Panc1 (cell line): ENCODE measurements at regions not wholly inside any gene's neighbourhood (a gene's known extent, or its start where the extent isn't known, plus 50 kb on each side); places are given as distances from the start of the nearest gene placed in this dataset.

Source experiments
- ATAC-seq: fragments of 200-7000 bp; cut with Tn5 transposase; 2 replicates; pipeline ENCODE4 v1.9.1; 2020; ENCODE audit warnings: mild to moderate bottlenecking, moderate library complexity
- BruUV-seq: library from RNA; stranded (reverse); fragments of 400-500 nt; replicated peaks from 2 replicates; lab custom pipeline; 2021; lab: Mats Ljungman, UMichigan
- CTCF ChIA-PET: fragments of 300-600 bp; sonication (Branson Sonifier 250); formaldehyde crosslinking; loops from one replicate; lab custom pipeline; 2022; ENCODE audit warnings: antibody characterized with exemption; lab: Charles Lee
- POLR2A ChIA-PET: fragments of 300-600 bp; sonication (Branson Sonifier 250); formaldehyde crosslinking; loops from one replicate; lab custom pipeline; 2022; ENCODE audit warnings: antibody characterized with exemption; lab: Charles Lee
- DNase-seq: peaks from one replicate; pipeline ENCODE4 v3.0.0-alpha.2; 2010; ENCODE audit warnings: low read depth, low spot score
- H3K27ac ChIP-seq: 2 replicates; pipeline ENCODE4 v1.5.1; 2011; ENCODE audit warnings: mild to moderate bottlenecking, low read length, inconsistent platforms
- H3K27me3 ChIP-seq: fragments of 200-500 bp; sonication (Bioruptor generic); 2 replicates; pipeline ENCODE4 v1.6.0; 2014; ENCODE audit warnings: low read length, inconsistent platforms; ENCODE audit not compliant: control insufficient read depth, insufficient read depth
- H3K36me3 ChIP-seq: fragments of 200-500 bp; sonication (Bioruptor generic); 2 replicates; pipeline ENCODE4 v1.5.1; 2014; ENCODE audit warnings: inconsistent platforms, mild to moderate bottlenecking, low read length, moderate library complexity; ENCODE audit not compliant: control insufficient read depth, insufficient read depth
- H3K4me1 ChIP-seq: 2 replicates; pipeline ENCODE4 v1.5.1; 2011; ENCODE audit warnings: inconsistent platforms, mild to moderate bottlenecking, low read length, moderate library complexity; ENCODE audit not compliant: control insufficient read depth, insufficient read depth
- H3K4me3 ChIP-seq, 2 experiments: 2 replicates each; pipeline ENCODE4 v1.5.1; 2011 to 2012; ENCODE audit warnings: low read depth in 2 of 2, low read length in 2 of 2, mild to moderate bottlenecking in 2 of 2, inconsistent platforms in 1 of 2, moderate library complexity in 1 of 2
- H3K9me3 ChIP-seq: fragments of 200-500 bp; sonication (Bioruptor generic); 2 replicates; pipeline ENCODE4 v1.5.1; 2014; ENCODE audit warnings: low read depth, mild to moderate bottlenecking, inconsistent platforms, low read length, moderate library complexity; ENCODE audit not compliant: control insufficient read depth, insufficient read depth
- POLR2AphosphoS5 ChIP-seq: IDR thresholded peaks from 2 replicates; pipeline ENCODE4 v1.6.1; 2012; ENCODE audit warnings: mild to moderate bottlenecking, low read depth, low read length, moderate library complexity
- SIN3A ChIP-seq: IDR thresholded peaks from 2 replicates; pipeline ENCODE4 v1.6.1; 2012; ENCODE audit warnings: low read depth, mild to moderate bottlenecking, low read length, moderate library complexity, borderline replicate concordance; ENCODE audit not compliant: insufficient read depth
- TCF7L2 ChIP-seq: IDR thresholded peaks from 2 replicates; pipeline ENCODE4 v1.6.1; 2011; ENCODE audit warnings: mild to moderate bottlenecking, low read depth, low read length, inconsistent platforms
- in situ Hi-C: cut with HindIII; loops from 2 replicates; pipeline ENCODE4 v1.10.0; 2016; ENCODE audit warnings: low sequenced_read_pairs, low pct_unique_long_range_greater_than_20kb
- intact Hi-C: fragments of 100-400 bp; cut with micrococcal nuclease; formaldehyde crosslinking; loops from one replicate; pipeline ENCODE4 v1.10.0; 2022; ENCODE audit not compliant: unreplicated experiment
- TF ChIP-seq, protein P1 (sequence below), 2 experiments: IDR thresholded peaks; 2 replicates each; pipeline ENCODE4 v1.6.1; 2011 to 2012; ENCODE audit warnings: low read depth in 2 of 2, control low read depth in 1 of 2, low read length in 1 of 2, mild to moderate bottlenecking in 1 of 2, moderate library complexity in 1 of 2; ENCODE audit not compliant: insufficient read depth in 1 of 2
- TF ChIP-seq, protein P2 (sequence below): fragments of 450-650 bp; IDR thresholded peaks from 2 replicates; pipeline ENCODE4 v1.5.1; 2017; ENCODE audit warnings: mild to moderate bottlenecking

DNA sequence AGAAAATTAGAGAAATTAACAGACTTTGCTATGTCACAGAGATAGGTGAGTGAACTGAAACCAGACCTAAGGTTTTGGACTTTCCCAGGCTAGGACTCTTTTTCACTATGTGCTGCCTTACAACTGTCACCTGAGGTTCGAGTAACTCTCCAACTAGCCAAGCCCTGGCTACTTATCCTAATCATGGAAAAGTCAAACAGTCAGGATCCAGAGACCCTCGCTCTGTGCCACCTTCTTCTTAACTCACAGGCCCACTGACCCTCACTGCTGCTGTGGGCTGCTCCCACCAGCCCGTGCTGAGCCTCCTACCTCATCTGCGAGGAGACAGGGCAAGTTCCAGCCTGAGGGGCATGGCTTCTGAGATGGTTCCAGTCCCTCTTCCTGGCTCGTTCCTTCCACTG is 211.4 kb upstream of the KLF14 start:
- ChIA-PET CTCF (interaction anchor here (0.7 to 1.6 kb wide), 2 partner anchors 14 to 501 kb away, joined by 4 to 7 read pairs; no protein-coding TSS in a partner anchor), POLR2A (interaction anchor here (0.6 to 1.8 kb wide), 5 partner anchors 11 to 34 kb away, joined by 3 to 7 read pairs (median 4); no protein-coding TSS in a partner anchor)
- intact Hi-C loops (no loop called here), in situ Hi-C loops (no loop called here)
- Histone ChIP-seq H3K9me3 (no peaks in the 10 kb centered on the region), H3K27ac (peak overlapping the region; percentile 99), H3K36me3 (peaks cover 9% of the 10 kb centered on the region), H3K4me3 (peak overlapping the region in 1 of 2 experiments; percentile 25; a peak in 2 of 4 replicates), H3K4me1 (peaks cover 70% of the 10 kb centered on the region), H3K27me3 (no peaks in the 10 kb centered on the region)
- TF ChIP-seq POLR2AphosphoS5 (no peak), TCF7L2 (no peak), SIN3A (no peak)
- TF ChIP-seq, protein P1, sequence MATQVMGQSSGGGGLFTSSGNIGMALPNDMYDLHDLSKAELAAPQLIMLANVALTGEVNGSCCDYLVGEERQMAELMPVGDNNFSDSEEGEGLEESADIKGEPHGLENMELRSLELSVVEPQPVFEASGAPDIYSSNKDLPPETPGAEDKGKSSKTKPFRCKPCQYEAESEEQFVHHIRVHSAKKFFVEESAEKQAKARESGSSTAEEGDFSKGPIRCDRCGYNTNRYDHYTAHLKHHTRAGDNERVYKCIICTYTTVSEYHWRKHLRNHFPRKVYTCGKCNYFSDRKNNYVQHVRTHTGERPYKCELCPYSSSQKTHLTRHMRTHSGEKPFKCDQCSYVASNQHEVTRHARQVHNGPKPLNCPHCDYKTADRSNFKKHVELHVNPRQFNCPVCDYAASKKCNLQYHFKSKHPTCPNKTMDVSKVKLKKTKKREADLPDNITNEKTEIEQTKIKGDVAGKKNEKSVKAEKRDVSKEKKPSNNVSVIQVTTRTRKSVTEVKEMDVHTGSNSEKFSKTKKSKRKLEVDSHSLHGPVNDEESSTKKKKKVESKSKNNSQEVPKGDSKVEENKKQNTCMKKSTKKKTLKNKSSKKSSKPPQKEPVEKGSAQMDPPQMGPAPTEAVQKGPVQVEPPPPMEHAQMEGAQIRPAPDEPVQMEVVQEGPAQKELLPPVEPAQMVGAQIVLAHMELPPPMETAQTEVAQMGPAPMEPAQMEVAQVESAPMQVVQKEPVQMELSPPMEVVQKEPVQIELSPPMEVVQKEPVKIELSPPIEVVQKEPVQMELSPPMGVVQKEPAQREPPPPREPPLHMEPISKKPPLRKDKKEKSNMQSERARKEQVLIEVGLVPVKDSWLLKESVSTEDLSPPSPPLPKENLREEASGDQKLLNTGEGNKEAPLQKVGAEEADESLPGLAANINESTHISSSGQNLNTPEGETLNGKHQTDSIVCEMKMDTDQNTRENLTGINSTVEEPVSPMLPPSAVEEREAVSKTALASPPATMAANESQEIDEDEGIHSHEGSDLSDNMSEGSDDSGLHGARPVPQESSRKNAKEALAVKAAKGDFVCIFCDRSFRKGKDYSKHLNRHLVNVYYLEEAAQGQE (IDR thresholded peaks at IDR 0.05; ENCODE audit: insufficient read depth in 1 of 2, low read depth in 2 of 2, low read length in 1 of 2), result no peak
- TF ChIP-seq, protein P2, sequence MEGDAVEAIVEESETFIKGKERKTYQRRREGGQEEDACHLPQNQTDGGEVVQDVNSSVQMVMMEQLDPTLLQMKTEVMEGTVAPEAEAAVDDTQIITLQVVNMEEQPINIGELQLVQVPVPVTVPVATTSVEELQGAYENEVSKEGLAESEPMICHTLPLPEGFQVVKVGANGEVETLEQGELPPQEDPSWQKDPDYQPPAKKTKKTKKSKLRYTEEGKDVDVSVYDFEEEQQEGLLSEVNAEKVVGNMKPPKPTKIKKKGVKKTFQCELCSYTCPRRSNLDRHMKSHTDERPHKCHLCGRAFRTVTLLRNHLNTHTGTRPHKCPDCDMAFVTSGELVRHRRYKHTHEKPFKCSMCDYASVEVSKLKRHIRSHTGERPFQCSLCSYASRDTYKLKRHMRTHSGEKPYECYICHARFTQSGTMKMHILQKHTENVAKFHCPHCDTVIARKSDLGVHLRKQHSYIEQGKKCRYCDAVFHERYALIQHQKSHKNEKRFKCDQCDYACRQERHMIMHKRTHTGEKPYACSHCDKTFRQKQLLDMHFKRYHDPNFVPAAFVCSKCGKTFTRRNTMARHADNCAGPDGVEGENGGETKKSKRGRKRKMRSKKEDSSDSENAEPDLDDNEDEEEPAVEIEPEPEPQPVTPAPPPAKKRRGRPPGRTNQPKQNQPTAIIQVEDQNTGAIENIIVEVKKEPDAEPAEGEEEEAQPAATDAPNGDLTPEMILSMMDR, result no peak
- BruUV-seq, result no TSS peak
- DNase-seq, result no peak
- 0 out of 2 replicates have a peak, but pooled peaks have one; percentile 20 for ATAC-seq

DNA sequence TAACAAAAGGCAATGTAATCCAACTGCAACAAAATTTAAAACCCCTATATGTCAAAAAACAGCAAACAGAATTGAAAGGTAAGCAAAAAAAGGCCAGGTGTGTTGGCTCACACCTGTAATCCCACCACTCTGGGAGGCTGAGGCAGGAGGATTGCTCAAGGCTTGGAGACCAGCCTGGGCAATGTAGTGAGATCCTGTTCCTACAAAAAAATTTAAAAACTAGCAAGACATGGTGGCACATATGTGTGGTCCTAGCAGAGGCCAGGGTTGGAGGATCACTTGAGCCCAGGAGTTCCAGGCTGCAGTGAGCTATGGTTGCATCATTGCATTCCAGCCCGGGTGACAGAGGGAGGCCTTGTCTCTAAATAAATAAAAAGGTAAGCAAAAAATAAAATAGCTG is 212.1 kb upstream of the KLF14 start:
- intact Hi-C loops, result no loop called here
- H3K9me3 ChIP-seq, result no peaks in the 10 kb centered on the region
- ChIA-PET CTCF (interaction anchor here (0.7 to 1.6 kb wide), 2 partner anchors 14 to 500 kb away, joined by 4 to 7 read pairs; no protein-coding TSS in a partner anchor), POLR2A (interaction anchor here (0.7 to 1.5 kb wide), 6 partner anchors 10 to 33 kb away, joined by 3 to 5 read pairs (median 4); no protein-coding TSS in a partner anchor)
- ATAC-seq (no peak), DNase-seq (no peak)
- no peaks in the 10 kb centered on the region for H3K27me3 ChIP-seq
- no TSS peak for BruUV-seq
- H3K36me3 ChIP-seq, result peaks cover 9% of the 10 kb centered on the region
- peaks cover 76% of the 10 kb centered on the region for H3K4me1 ChIP-seq
- in situ Hi-C loops, result no loop called here
- H3K4me3 ChIP-seq, result no peak overlapping the region
- H3K27ac ChIP-seq, result peak overlapping the region; percentile 99
- TF ChIP-seq POLR2AphosphoS5 (no peak), TCF7L2 (no peak), SIN3A (no peak)
- TF ChIP-seq, protein P1 (IDR thresholded peaks at IDR 0.05; ENCODE audit: insufficient read depth in 1 of 2, low read depth in 2 of 2, low read length in 1 of 2), result no peak
- TF ChIP-seq, protein P2, result no peak
